Cerebellar nuclear complex (tissue), 1 donor: ENCODE measurements at regions not wholly inside any gene's neighbourhood (a gene's known extent, or its start where the extent isn't known, plus 50 kb on each side); places are given as distances from the start of the nearest gene placed in this dataset.

ENCODE experiments used
- DNase-seq, 2 experiments: peaks; one replicate each; lab custom pipeline; 2025; lab: John Stamatoyannopoulos, UW

- DNase-seq: no peak
These were observed 162.7 kb downstream of the ZNF608 start for GRCh38 chr5:124583469-124584350.

GRCh38 chr5:124582561-124582840 is 163.9 kb downstream of the ZNF608 start:
- no peak for DNase-seq

- DNase-seq: no peak
These were observed 164.5 kb downstream of the ZNF608 start for GRCh38 chr5:124581738-124582560.

- DNase-seq: no peak
These were observed 165.3 kb downstream of the ZNF608 start for GRCh38 chr5:124580925-124581737.

- DNase-seq: no peak
These were observed 165.9 kb downstream of the ZNF608 start for GRCh38 chr5:124580512-124580911.

- no peak for DNase-seq
These were observed 169.5 kb downstream of the ZNF608 start for GRCh38 chr5:124576848-124577409.

GRCh38 chr5:124575725-124576124 is 170.7 kb downstream of the ZNF608 start:
- no peak for DNase-seq

GRCh38 chr5:124574521-124575436 is 171.7 kb downstream of the ZNF608 start:
- DNase-seq: no peak

GRCh38 chr5:124572971-124573370 is 173.5 kb downstream of the ZNF608 start:
- DNase-seq: no peak

- no peak for DNase-seq
These were observed 176.0 kb downstream of the ZNF608 start for GRCh38 chr5:124570285-124571035.

- DNase-seq: no peak
These were observed 179.5 kb downstream of the ZNF608 start for GRCh38 chr5:124566875-124567450.

- DNase-seq: no peak
These were observed 185.0 kb downstream of the ZNF608 start for GRCh38 chr5:124561451-124561850.

- DNase-seq: no peak
These were observed 186.1 kb downstream of the ZNF608 start for GRCh38 chr5:124560370-124560769.

- no peak for DNase-seq
These were observed 188.7 kb downstream of the ZNF608 start for GRCh38 chr5:124557761-124558160.

GRCh38 chr5:124554746-124555578 is 191.5 kb downstream of the ZNF608 start:
- DNase-seq: no peak

GRCh38 chr5:124553911-124554310 is 192.5 kb downstream of the ZNF608 start:
- DNase-seq: no peak

GRCh38 chr5:124552526-124552925 is 193.9 kb downstream of the ZNF608 start:
- DNase-seq: no peak

- no peak for DNase-seq
These were observed 194.5 kb downstream of the ZNF608 start for GRCh38 chr5:124551939-124552279.

- no peak for DNase-seq
These were observed 195.7 kb downstream of the ZNF608 start for GRCh38 chr5:124550731-124551130.
